Esophagus squamous epithelium (tissue), 5 donors: ENCODE measurements at regions not wholly inside any gene's neighbourhood (a gene's known extent, or its start where the extent isn't known, plus 50 kb on each side); places are given as distances from the start of the nearest gene placed in this dataset.

ENCODE experiments used
- DNase-seq: peaks from one replicate; lab custom pipeline; 2025; lab: John Stamatoyannopoulos, UW
- H3K27ac ChIP-seq, 4 donors: fragments of 200-600 bp; sonication (generic); one replicate each; pipeline ENCODE4 v1.5.1; 2016 to 2019; ENCODE audit warnings: mild to moderate bottlenecking in 1 of 4
- H3K27me3 ChIP-seq, 4 donors: fragments of 200-600 bp; sonication (generic); 1 replicate in 3 of 4; 2 replicates in 1 of 4; pipeline versions ENCODE4 v1.5.1 to v1.6.0; 2017 to 2021; ENCODE audit warnings: antibody characterized with exemption in 1 of 4
- H3K36me3 ChIP-seq, 3 donors: fragments of 200-600 bp; sonication (generic); one replicate each; pipeline ENCODE4 v1.5.1; 2016 to 2019
- H3K4me1 ChIP-seq, 3 donors: fragments of 200-600 bp; sonication (generic); one replicate each; pipeline ENCODE4 v1.5.1; 2017 to 2019
- H3K4me3 ChIP-seq, 4 donors: fragments of 200-600 bp; sonication (generic); 1 replicate in 3 of 4; 2 replicates in 1 of 4; pipeline ENCODE4 v1.5.1; 2016 to 2019; ENCODE audit warnings: mild to moderate bottlenecking in 2 of 4, moderate library complexity in 1 of 4
- H3K9me3 ChIP-seq, 3 donors: fragments of 200-600 bp; sonication (generic); one replicate each; pipeline ENCODE4 v1.5.1; 2016 to 2019
- CTCF ChIP-seq, 6 experiments: fragments of 450-650 bp in 4 of 6; fragments of 200-600 bp in 2 of 6; sonication (generic) in 2 of 6; IDR thresholded peaks; one replicate each; pipeline ENCODE4 v1.5.1; 2016 to 2019; ENCODE audit warnings: antibody characterized with exemption in 6 of 6, mild to moderate bottlenecking in 4 of 6, moderate library complexity in 4 of 6
- POLR2A ChIP-seq, 4 donors: fragments of 450-650 bp; IDR thresholded peaks; one replicate each; pipeline ENCODE4 v1.6.1; 2017; ENCODE audit warnings: antibody characterized with exemption in 4 of 4, mild to moderate bottlenecking in 4 of 4, moderate library complexity in 3 of 4
- WGBS, 2 donors: methylation state at CpG; one replicate each; pipeline ENCODE4 v1.1.5; 2018; 5-methylcytosine and 5-hydroxymethylcytosine counted together
- intact Hi-C: fragments of 100-400 bp; cut with DNase I; formaldehyde crosslinking; loops from one replicate; pipeline ENCODE4 v1.15.0; 2022
- donor health status: DM: yes; HTN: yes; CAD: no.

DNA sequence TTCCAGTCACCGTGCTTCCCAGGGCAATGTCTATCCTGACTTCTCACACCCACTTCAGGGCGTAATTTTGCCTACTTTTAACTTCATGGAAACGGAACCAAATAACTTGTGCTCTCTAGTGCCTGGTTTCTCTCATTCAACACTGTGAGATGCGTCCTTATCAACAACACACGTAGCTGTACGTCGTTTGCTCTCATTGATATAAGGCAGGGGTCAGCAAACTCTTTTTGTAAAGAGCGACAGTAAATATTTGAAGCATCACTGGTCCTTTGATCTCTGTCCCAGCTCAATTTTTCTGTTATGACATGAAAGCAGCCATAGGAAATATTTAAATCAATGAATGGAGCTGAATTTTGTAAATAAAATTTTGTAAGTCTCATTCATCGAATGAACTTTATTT, 239.3 kb upstream of the KCNG1 start:
- peaks cover 0 to 14% (median 0%) of the 10 kb centered on the region in 3 donors for H3K4me1 ChIP-seq
- H3K4me3 ChIP-seq, result no peak overlapping the region
- no peaks in the 10 kb centered on the region for H3K27me3 ChIP-seq
- no peak overlapping the region for H3K27ac ChIP-seq
- no peaks in the 10 kb centered on the region for H3K36me3 ChIP-seq
- DNase-seq, result no peak
- 76 to 79% methylated on average over 9 of the region's 9 CpGs for WGBS, 2 donors
- intact Hi-C loops, result no loop called here
- H3K9me3 ChIP-seq, result no peaks in the 10 kb centered on the region
- TF ChIP-seq POLR2A (IDR thresholded peaks at IDR 0.05), result no peak
- no peak for TF ChIP-seq CTCF (IDR thresholded peaks at IDR 0.05)

GRCh38 chr20:51259455-51259854, 236.5 kb upstream of the KCNG1 start:
- no peak for DNase-seq
- no peaks in the 10 kb centered on the region for H3K36me3 ChIP-seq
- peaks cover 0 to 14% (median 0%) of the 10 kb centered on the region in 3 donors for H3K4me1 ChIP-seq
- WGBS, 2 donors, result 51 to 66% methylated on average over 3 to 4 of the region's 4 CpGs
- H3K27me3 ChIP-seq, result peaks cover 0 to 7% (median 0%) of the 10 kb centered on the region in 4 donors
- intact Hi-C loops, result no loop called here
- H3K4me3 ChIP-seq, result no peak overlapping the region
- TF ChIP-seq POLR2A (IDR thresholded peaks at IDR 0.05) (no peak), CTCF (IDR thresholded peaks at IDR 0.05) (no peak)
- no peaks in the 10 kb centered on the region for H3K9me3 ChIP-seq
- H3K27ac ChIP-seq, result no peak overlapping the region

- Histone ChIP-seq H3K4me3 (no peak overlapping the region), H3K9me3 (no peaks in the 10 kb centered on the region), H3K4me1 (peaks cover 0 to 14% (median 0%) of the 10 kb centered on the region in 3 donors), H3K36me3 (no peaks in the 10 kb centered on the region), H3K27me3 (peaks cover 0 to 10% (median 0%) of the 10 kb centered on the region in 4 donors), H3K27ac (no peak overlapping the region)
- TF ChIP-seq POLR2A (IDR thresholded peaks at IDR 0.05) (no peak), CTCF (IDR thresholded peaks at IDR 0.05) (no peak)
- no peak for DNase-seq
- intact Hi-C loops, result no loop called here
- WGBS, 2 donors, result 30 to 70% methylated on average over 3 of the region's 3 CpGs
These were observed 235.8 kb upstream of the KCNG1 start for GRCh38 chr20:51258582-51259165.

DNA sequence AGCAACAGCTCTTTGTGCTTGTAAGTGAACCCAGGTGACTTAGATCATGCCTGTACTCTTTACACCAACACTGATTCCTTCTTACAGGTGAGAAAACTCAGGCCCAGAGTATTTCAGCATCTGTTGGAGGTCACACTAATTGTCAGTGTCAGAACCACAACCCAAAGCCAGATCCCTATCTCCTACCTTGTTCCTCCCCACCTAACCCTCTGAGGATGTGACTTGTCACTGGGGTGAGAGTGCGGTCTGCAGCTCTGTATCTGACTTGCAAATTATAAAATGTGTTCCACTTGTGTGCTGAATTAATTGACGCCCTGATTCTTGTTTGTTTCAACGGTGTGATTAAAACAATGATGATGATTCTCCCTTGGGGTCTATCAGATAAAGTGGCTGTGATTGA, 232.5 kb upstream of the KCNG1 start:
- H3K9me3 ChIP-seq, result no peaks in the 10 kb centered on the region
- DNase-seq, result no peak
- 74 to 85% methylated on average over 3 of the region's 3 CpGs for WGBS, 2 donors
- H3K27me3 ChIP-seq, result peaks cover 0 to 10% (median 0%) of the 10 kb centered on the region in 4 donors
- intact Hi-C loops, result no loop called here
- no peak overlapping the region for H3K4me3 ChIP-seq
- no peaks in the 10 kb centered on the region for H3K36me3 ChIP-seq
- no peak overlapping the region for H3K27ac ChIP-seq
- peaks cover 0 to 14% (median 0%) of the 10 kb centered on the region in 3 donors for H3K4me1 ChIP-seq
- TF ChIP-seq CTCF (IDR thresholded peaks at IDR 0.05) (no peak), POLR2A (IDR thresholded peaks at IDR 0.05) (no peak)

DNA sequence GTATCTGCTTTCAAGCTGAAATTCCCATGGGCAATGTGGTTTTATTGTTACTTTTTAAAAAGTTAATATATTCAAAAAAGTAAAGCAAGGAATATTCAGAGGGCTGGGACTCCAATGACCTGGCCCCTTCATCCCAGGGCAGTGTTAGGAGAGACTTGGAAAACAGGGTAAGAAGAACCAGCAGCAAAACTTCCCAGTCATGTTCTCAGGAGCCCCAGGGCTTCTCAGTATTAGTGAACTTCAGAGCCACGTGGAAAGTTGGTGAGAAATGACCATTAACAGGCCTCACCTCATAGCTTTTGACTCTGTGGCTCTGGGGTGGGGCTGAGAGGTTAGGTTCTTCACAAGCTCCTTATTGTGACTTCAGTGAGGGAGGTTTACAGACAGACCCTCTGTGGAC, 230.4 kb upstream of the KCNG1 start:
- no peaks in the 10 kb centered on the region for H3K36me3 ChIP-seq
- no peak for DNase-seq
- no peak overlapping the region for H3K27ac ChIP-seq
- intact Hi-C loops, result no loop called here
- H3K9me3 ChIP-seq, result no peaks in the 10 kb centered on the region
- peaks cover 0 to 10% (median 0%) of the 10 kb centered on the region in 4 donors for H3K27me3 ChIP-seq
- peaks cover 0 to 1% (median 0%) of the 10 kb centered on the region in 3 donors for H3K4me1 ChIP-seq
- no peak overlapping the region for H3K4me3 ChIP-seq
- WGBS, 2 donors, result 0 to 38% methylated on average over 1 of the region's 1 CpG
- TF ChIP-seq CTCF (IDR thresholded peaks at IDR 0.05) (no peak), POLR2A (IDR thresholded peaks at IDR 0.05) (no peak)
